HG03460 (cell line): ENCODE measurements at regions not wholly inside any gene's neighbourhood (a gene's known extent, or its start where the extent isn't known, plus 50 kb on each side); places are given as distances from the start of the nearest gene placed in this dataset.

ENCODE experiments used
- ATAC-seq: cut with Tn5 transposase; IDR thresholded peaks from one replicate; pipeline ENCODE4 v1.9.1; 2021; ENCODE audit not compliant: unreplicated experiment

GRCh38 chr1:193680247-193680923 lies 494.0 kb upstream of the B3GALT2 start:
- ATAC-seq = no peak

GRCh38 chr1:193677874-193678273 lies 491.5 kb upstream of the B3GALT2 start:
- no peak for ATAC-seq

DNA sequence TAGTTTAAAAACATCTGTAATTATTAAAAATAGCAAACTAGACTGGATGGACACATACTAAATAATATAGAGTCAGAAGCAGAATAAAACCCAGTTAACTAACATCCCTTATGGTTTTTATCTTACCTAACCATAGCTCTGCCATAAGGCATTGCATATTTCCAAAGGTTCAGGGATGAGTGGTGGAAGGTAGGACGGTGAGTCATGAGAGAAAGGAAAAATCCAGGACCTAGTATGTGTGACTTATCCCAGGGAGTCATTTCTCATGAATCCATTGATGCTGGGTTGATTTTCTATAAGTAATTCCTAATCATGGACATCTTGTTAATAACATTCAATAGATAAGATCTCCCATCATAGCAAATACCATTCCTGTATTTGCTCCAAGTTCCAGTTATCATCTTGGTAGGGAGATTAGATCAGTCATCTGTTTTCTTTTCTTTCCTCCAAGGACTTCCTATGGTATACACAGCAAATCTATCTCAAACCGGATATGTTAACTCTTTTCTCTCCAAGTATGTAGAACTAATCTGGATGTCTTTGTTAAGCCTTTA lies 490.7 kb upstream of the B3GALT2 start:
- no peak for ATAC-seq

GRCh38 chr1:193674292-193674944 lies 488.0 kb upstream of the B3GALT2 start:
- ATAC-seq = no peak

- no peak for ATAC-seq
Observed at GRCh38 chr1:193666485-193667083, 480.2 kb upstream of the B3GALT2 start.

DNA sequence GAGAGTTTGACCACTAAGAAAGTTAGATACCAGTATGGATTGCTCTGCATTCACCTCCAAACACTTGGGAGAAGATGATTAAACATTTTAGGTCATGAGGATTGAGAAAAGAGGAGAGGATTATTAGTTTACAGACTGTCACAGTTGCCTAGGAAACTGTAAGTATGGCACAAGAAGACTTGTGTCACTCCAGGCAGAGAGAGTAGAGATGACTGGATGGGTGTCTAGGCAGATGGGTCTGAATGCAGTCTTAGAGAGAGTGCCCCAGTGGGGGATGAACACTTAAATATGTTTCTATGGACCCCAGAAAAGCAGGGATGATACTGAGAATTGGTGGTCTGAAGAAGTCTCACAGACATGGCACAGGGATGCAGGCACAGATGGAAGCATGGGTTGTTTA lies 477.6 kb upstream of the B3GALT2 start:
- no peak for ATAC-seq

DNA sequence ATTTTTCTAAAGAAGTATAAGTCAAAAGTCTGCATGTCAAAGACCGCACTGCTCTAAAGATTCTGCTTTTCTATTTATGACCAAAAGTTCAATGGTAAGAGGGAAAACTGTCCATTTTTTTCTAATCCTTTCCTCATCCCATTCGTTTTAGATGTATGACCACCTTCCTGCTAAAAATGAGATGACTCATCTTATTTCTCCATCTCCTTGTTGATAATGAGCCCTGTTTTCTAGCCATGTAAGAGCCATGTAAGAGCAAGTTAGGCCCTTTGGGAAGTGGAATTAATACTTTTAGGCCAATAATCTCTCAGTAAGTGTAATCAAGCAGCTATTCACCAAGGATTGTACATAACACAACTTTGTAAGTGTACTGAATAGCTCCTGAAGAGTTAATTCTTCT lies 475.6 kb upstream of the B3GALT2 start:
- ATAC-seq = no peak

DNA sequence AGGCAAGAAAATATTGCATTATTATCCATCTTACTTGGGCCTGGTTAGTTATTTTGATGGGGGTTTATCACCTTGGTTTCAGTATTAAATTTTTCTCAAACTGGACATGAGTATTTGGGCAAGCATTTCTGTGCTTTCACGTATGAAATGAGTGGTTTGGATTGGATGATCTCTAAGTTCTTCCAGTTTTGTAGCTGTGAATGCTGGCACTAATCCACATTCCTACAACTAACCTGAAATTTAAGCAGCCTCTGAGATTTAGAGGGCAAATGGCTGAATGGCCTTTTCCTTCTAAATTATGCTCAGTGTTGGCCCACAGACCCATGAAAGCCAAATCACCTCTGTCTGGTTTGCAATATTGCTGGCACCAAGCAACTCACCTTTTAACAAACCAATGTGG lies 475.0 kb upstream of the B3GALT2 start:
- ATAC-seq = no peak

- ATAC-seq = no peak
Observed at GRCh38 chr1:193660428-193660827, 474.0 kb upstream of the B3GALT2 start.

GRCh38 chr1:193658691-193659090 lies 472.3 kb upstream of the B3GALT2 start:
- no peak for ATAC-seq

GRCh38 chr1:193658081-193658480 lies 471.7 kb upstream of the B3GALT2 start:
- ATAC-seq = no peak

GRCh38 chr1:193657552-193657951 lies 471.1 kb upstream of the B3GALT2 start:
- ATAC-seq = no peak

DNA sequence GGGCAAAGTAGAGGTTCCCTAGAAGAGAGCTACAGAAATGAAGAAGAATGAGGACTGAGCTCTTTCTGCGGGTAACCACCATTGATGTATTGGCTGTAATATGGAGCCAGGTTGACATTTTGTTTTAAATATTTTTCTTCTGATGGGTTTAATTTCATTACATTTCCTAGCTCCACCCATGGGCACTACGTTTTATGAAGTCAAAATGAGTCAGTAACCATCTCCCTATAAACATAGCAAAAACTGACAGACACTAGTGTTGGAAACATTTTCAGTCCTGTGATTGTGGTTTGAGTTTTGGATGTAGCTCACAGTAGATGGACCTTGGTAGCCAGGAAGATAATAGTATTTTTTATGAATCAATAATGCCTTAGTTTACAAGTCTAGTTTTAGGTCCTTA lies 470.4 kb upstream of the B3GALT2 start:
- no peak for ATAC-seq

GRCh38 chr1:193654951-193655735 lies 468.7 kb upstream of the B3GALT2 start:
- ATAC-seq = no peak

- ATAC-seq = no peak
Observed at GRCh38 chr1:193649587-193649986, 463.2 kb upstream of the B3GALT2 start.

DNA sequence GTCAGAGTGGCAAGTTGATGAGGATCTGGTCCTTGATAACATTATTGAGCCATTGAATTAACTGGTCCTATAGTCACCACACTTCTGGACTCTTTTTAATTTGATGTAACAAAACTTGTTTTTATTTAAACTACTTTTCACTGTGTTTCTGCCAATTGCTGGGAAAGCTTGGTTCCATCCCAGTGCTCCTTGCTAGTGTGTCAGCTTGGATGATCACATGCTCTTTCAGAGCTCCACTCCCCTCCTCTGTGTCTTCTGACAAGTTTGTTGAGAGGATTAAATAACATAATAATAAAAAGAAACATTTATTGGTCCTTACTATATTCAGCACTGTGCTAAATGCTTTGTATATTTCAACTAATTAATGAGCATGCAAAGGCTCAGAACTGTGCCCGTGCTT lies 448.5 kb upstream of the B3GALT2 start:
- ATAC-seq = no peak

- no peak for ATAC-seq
Observed at GRCh38 chr1:193634470-193634869, 448.1 kb upstream of the B3GALT2 start.

GRCh38 chr1:193633991-193634390 lies 447.6 kb upstream of the B3GALT2 start:
- ATAC-seq = no peak

DNA sequence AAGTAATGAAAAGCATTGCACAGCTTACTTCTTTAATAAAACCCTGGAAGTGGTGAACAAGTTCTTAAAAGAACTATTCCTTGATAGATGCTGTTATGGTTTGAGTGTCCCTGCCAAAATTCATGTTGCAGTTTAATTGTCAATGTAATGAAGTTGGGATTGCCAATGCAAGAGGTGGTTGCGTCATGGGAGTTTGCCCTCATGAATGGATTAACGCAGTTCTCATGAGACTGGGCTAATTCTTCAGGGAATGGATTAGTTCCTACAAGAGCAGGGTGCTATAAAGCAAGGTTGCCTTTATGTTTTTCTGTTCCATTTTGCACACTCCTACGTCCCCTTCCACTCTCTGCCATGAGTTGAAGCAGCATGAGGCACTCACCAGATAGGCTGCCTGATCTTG lies 446.7 kb upstream of the B3GALT2 start:
- ATAC-seq = no peak

DNA sequence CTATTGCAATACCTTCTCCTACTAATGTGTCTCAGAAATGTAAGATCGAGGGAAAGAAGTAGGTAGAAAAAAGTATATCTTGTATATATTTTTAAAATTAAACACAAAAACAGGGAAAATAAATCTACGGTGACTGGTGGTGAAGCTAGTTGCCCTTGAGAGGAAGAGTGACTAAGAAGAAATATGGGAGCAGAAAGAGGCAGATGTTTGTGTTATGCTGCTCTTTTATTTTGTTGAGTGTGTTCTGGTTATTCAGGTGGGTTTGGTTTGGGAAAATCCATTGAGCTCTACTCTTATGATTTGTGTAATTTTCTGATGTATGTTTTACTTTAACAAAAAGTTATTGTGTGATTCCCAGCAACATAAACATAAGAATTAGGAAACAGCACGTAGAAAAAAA lies 444.9 kb upstream of the B3GALT2 start:
- no peak for ATAC-seq

DNA sequence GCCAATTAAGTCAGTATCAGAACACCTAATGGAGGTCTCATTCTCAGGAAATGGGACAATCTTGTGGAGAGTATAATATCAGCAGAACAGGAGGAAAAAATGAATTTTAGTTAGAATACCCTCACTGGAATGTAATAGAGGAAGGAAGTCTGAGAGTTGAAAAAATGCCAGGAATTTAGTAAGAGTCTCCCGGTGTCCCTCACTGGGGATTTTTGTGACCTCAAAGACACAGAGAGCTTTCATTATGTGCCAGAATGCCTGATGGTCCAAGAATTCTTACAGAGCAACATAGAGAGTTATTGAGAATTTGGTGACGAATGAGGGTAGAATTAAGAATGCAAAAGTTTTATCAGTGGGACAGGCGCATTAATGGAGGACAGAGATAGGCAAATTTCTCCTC lies 443.5 kb upstream of the B3GALT2 start:
- ATAC-seq = no peak
